Naive B cell (primary cell): ENCODE measurements at regions not wholly inside any gene's neighbourhood (a gene's known extent, or its start where the extent isn't known, plus 50 kb on each side); places are given as distances from the start of the nearest gene placed in this dataset.
"Not testable (repeated sequence)": the region's sequence is repeated elsewhere in the genome, so short reads cannot be mapped to it uniquely, and the experiment has no call there.

Experiments
- ATAC-seq, 2 donors: fragments of 150-1000 bp; cut with Tn5 transposase; 2 replicates each; pipeline ENCODE4 v1.10.0; 2021; ENCODE audit warnings: low read depth in 2 of 2, mild to moderate bottlenecking in 2 of 2, moderate library complexity in 2 of 2
- DNase-seq: peaks from one replicate; pipeline ENCODE4 v3.0.0; 2022
- H3K27ac Mint-ChIP-seq, 6 donors: one replicate each; pipeline ENCODE4 v1.8.0; 2020 to 2022; ENCODE audit warnings: mild to moderate bottlenecking in 6 of 6, mixed read lengths in 6 of 6, moderate library complexity in 5 of 6, inconsistent platforms in 2 of 6
- H3K27me3 Mint-ChIP-seq, 3 donors: one replicate each; pipeline ENCODE4 v1.8.0; 2021 to 2022; ENCODE audit warnings: mixed read lengths in 3 of 3, mild to moderate bottlenecking in 1 of 3
- H3K36me3 Mint-ChIP-seq, 2 donors: one replicate each; pipeline ENCODE4 v1.8.0; 2020 to 2022; ENCODE audit warnings: mixed read lengths in 2 of 2, inconsistent platforms in 1 of 2, mild to moderate bottlenecking in 1 of 2
- H3K4me1 Mint-ChIP-seq, 3 donors: one replicate each; pipeline ENCODE4 v1.8.0; 2020 to 2022; ENCODE audit warnings: mixed read lengths in 3 of 3, inconsistent platforms in 1 of 3, mild to moderate bottlenecking in 1 of 3, moderate library complexity in 1 of 3
- H3K4me3 Mint-ChIP-seq, 8 donors: one replicate each; pipeline ENCODE4 v1.8.0; 2020 to 2022; ENCODE audit warnings: mild to moderate bottlenecking in 8 of 8, mixed read lengths in 8 of 8, moderate library complexity in 8 of 8, inconsistent platforms in 2 of 8
- H3K9me3 Mint-ChIP-seq, 7 donors: one replicate each; pipeline ENCODE4 v1.8.0; 2020 to 2022; ENCODE audit warnings: mixed read lengths in 7 of 7, mild to moderate bottlenecking in 5 of 7, inconsistent platforms in 2 of 7, moderate library complexity in 1 of 7

DNA sequence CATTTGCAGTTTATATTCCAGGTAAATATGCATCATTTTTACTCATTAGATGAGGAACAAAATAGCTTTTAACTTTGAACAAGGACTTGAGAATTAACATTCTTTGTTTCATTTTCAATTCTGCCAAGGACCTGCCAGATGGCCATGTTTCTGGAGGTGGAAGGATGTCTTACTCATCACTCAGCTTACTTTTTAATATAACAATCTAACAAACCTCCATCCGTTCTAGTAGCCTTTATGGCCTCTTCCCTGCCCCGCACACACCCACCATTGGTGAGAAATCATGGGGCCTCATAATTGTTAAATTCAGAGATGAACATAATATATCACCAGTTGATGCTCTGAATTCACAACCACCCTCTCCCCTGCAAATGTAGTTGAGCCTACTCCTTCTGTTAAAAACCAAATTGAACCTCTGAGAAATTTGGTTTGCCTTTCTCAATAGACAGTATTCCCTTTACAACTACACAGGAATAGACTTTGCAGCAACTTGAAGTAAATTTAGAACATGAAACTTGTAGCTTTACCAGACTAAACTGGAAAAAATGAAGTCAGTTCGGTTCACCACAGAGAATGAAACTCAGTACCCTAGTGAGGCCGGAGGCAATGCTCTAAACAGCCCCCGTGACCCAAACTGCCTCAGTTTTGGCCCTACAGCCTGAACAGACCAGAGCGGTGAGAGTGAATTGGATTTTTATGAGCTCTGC lies 50.1 kb upstream of the ACSL4 start:
- Mint-ChIP-seq H3K4me1 (no peaks in the 10 kb centered on the region), H3K27ac (no peak overlapping the region), H3K9me3 (no peaks in the 10 kb centered on the region), H3K36me3 (no peaks in the 10 kb centered on the region), H3K4me3 (no peak overlapping the region), H3K27me3 (no peaks in the 10 kb centered on the region)
- no peak for DNase-seq
- no peak for ATAC-seq

DNA sequence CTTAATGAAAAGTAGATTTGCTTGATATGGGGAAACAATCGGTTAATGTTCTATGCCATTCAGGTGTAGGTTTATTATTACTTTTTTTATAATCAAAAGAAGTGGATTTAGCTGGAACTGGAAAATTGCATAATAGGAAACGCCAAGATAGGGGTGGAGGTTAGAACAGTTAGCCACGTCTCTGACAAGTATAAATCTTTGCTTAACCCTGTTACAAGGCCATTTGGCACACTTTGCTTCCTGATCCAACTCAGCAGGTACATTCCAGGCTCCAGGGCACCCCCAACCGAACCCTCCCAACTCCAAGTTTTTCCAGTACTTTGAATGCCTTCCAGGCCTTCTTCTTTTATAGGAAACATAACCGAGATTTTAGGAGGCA lies 50.6 kb upstream of the ACSL4 start:
- Mint-ChIP-seq H3K4me3 (no peak overlapping the region), H3K27me3 (no peaks in the 10 kb centered on the region), H3K36me3 (no peaks in the 10 kb centered on the region), H3K4me1 (no peaks in the 10 kb centered on the region), H3K9me3 (no peaks in the 10 kb centered on the region), H3K27ac (peak overlapping the region in 1 of 6 donors; percentile 15)
- no peak for ATAC-seq
- DNase-seq: no peak

DNA sequence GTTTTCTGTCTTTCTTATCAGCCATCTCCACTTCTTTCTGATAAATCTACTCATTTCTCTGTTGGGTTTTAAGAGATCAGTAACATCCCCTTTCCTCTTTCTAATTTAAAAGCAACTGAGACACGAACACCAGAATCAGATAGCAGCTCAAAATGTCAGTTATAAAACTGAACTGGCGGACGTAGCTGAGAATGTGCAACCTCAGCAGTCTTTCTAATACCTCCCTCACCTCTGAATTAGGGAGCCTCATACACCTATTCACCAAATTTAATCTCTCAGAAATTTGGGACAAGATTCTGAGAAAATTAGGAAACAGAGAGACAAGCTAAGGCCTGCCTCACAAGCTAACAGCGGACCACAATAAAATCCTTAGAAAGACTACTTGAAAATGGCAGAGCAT lies 52.0 kb upstream of the ACSL4 start:
- H3K9me3 Mint-ChIP-seq: no peaks in the 10 kb centered on the region
- H3K4me3 Mint-ChIP-seq: no peak overlapping the region
- DNase-seq (no peak), ATAC-seq (no peak)
- H3K36me3 Mint-ChIP-seq: no peaks in the 10 kb centered on the region
- no peak overlapping the region for H3K27ac Mint-ChIP-seq
- H3K27me3 Mint-ChIP-seq: no peaks in the 10 kb centered on the region
- no peaks in the 10 kb centered on the region for H3K4me1 Mint-ChIP-seq

DNA sequence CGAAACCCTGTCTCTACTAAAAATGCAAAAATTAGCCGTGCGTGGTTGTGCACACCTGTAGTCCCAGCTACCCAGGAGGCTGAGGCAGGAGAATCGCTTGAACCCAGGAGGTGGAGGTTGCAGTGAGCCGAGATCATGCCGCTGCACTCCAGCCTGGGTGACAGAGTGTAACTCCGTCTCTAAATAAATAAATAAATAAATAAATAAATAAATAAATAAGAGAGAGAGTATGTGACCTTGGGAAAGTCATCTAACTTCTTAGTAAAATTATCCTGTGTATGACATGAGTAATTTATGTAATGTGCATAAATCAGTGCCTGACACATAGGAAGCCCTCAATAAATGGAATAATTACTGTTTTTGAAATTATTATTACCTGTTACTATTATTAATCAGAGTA lies 57.5 kb upstream of the ACSL4 start:
- H3K9me3 Mint-ChIP-seq, H3K4me3 Mint-ChIP-seq, DNase-seq, H3K27ac Mint-ChIP-seq, H3K36me3 Mint-ChIP-seq, ATAC-seq, H3K4me1 Mint-ChIP-seq: not testable (repeated sequence)
- H3K27me3 Mint-ChIP-seq: peaks cover 0 to 17% (median 8%) of the 10 kb centered on the region in 3 donors

DNA sequence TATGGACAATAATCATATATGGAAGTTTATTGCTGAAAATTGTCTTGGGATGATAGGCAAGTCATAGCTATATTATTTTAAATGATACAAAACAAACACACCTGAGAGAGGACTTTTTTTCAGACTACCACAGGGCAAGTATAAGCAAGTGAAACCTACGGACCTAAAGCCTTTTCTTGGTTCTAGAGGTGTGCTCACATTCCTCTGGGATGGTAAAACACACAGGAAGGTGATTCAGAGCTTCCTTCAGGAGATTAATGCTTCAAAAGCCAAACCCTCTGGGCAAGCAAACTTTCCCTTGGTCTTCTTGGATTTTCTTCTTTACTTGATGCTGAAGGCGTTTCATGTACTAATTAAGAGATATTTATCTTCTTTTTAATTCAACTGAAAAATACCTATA lies 60.1 kb upstream of the ACSL4 start:
- no peak for ATAC-seq

DNA sequence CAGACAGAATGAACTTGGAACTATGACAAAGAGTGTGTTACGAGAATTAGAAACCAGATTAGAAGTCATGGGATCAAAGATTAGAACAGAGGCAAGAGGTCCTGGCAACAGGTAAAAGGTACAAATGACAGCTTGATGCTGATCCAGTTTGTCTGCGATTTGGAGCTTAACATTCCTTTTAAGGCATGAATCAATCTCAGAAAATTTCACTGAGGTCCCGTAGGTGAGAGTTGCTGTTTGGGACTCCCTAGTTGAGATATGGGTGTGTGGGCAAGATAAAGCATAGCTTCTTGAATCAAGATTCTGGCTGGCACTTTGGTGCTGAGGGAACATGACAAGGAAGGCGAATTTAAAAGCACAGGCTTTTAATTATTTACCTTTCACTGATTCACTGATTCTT lies 62.6 kb upstream of the ACSL4 start:
- ATAC-seq (no peak), DNase-seq (no peak)
- Mint-ChIP-seq H3K27me3 (peaks cover 0 to 40% (median 8%) of the 10 kb centered on the region in 3 donors), H3K9me3 (peaks cover 0 to 5% (median 2%) of the 10 kb centered on the region in 7 donors), H3K36me3 (no peaks in the 10 kb centered on the region), H3K4me1 (no peaks in the 10 kb centered on the region), H3K4me3 (no peak overlapping the region), H3K27ac (no peak overlapping the region)

More for the DNA sequence above, 60.1 kb upstream of the ACSL4 start:
- H3K27ac Mint-ChIP-seq: no peak overlapping the region
- H3K9me3 Mint-ChIP-seq: peaks cover 0 to 5% (median 0%) of the 10 kb centered on the region in 7 donors
- H3K36me3 Mint-ChIP-seq: no peaks in the 10 kb centered on the region
- no peaks in the 10 kb centered on the region for H3K4me1 Mint-ChIP-seq
- peaks cover 0 to 32% (median 8%) of the 10 kb centered on the region in 3 donors for H3K27me3 Mint-ChIP-seq
- no peak overlapping the region for H3K4me3 Mint-ChIP-seq
- no peak for DNase-seq

DNA sequence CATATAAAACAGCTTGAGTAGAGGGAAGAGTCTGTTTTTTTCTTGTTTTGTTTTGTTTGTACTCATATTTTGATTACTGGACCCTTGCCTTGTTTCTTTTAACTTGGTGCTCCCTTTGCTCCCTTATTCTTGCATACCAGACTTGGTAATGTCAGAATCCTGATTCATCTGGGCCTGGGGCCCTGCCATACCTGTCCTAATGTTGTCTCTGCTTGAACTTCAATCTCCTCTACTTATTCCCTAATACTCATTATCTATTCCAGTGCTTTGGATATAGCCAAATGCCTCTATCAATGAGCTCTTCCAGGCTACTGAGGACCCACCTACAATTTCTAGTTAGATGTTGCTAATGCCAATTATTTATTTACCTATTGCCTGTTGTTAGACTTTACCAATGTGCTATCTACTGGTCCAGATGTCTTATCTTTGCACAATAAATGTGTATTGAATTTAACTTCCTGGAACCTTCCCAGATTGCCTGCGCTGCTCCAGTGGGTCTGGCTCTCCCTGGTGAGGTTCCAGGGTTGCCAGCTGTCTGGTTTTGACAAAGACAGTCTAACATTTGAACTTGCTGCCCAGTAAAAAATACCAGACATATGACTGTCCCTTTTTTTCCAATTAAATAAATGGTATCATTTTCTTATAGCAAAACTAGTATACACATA lies 64.4 kb upstream of the ACSL4 start:
- ATAC-seq (no peak), DNase-seq (no peak)
- Mint-ChIP-seq H3K27me3 (peaks cover 0 to 40% (median 4%) of the 10 kb centered on the region in 3 donors), H3K4me1 (no peaks in the 10 kb centered on the region), H3K4me3 (no peak overlapping the region), H3K9me3 (peaks cover 0 to 3% (median 2%) of the 10 kb centered on the region in 7 donors), H3K36me3 (no peaks in the 10 kb centered on the region), H3K27ac (no peak overlapping the region)

DNA sequence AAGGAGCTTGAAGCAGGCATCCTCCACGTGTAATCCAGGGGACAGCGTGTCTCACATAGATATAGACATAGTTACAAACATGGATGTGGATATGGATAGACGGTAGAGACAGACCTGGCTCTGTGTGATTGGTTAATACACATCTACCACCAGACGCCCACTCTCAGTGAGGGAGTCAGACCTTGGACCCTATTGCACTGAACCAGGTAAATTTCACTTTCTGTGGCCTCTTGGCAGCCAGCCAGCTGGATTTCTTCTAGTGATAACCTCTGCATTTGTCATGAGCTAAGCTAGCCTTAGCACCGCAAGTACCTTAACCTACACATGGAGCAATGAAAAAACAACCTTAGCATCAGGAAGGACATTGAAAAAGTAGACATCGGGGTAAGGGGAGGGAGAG lies 79.2 kb upstream of the ACSL4 start:
- H3K9me3 Mint-ChIP-seq: peaks cover 0 to 4% (median 0%) of the 10 kb centered on the region in 7 donors
- no peak overlapping the region for H3K4me3 Mint-ChIP-seq
- no peaks in the 10 kb centered on the region for H3K4me1 Mint-ChIP-seq
- no peak overlapping the region for H3K27ac Mint-ChIP-seq
- DNase-seq (no peak), ATAC-seq (no peak)
- H3K27me3 Mint-ChIP-seq: peaks cover 3 to 18% (median 7%) of the 10 kb centered on the region in 3 donors
- no peaks in the 10 kb centered on the region for H3K36me3 Mint-ChIP-seq

DNA sequence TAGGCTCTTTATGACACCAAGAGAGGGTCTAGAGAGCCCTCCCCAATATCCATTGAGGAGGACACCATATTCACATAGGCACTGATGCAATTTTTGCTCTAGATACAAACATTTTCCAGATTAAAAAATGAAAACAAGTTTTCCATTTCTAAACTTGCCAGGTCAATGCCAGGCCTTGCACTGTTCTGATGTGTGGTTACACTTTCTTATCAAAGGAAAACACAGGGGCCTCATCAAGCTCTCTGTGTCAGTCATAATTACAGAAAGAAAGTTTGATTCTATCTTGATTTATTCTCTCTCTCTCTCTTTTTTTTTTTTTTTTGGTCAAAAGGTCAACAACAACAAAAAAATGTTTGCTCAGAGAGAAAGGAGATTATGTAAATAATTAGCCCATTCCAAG lies 80.2 kb upstream of the ACSL4 start:
- no peak overlapping the region for H3K4me3 Mint-ChIP-seq
- H3K27me3 Mint-ChIP-seq: peaks cover 3 to 18% (median 7%) of the 10 kb centered on the region in 3 donors
- peaks cover 0 to 4% (median 0%) of the 10 kb centered on the region in 7 donors for H3K9me3 Mint-ChIP-seq
- DNase-seq: no peak
- H3K4me1 Mint-ChIP-seq: no peaks in the 10 kb centered on the region
- no peak overlapping the region for H3K27ac Mint-ChIP-seq
- no peaks in the 10 kb centered on the region for H3K36me3 Mint-ChIP-seq
- no peak for ATAC-seq

DNA sequence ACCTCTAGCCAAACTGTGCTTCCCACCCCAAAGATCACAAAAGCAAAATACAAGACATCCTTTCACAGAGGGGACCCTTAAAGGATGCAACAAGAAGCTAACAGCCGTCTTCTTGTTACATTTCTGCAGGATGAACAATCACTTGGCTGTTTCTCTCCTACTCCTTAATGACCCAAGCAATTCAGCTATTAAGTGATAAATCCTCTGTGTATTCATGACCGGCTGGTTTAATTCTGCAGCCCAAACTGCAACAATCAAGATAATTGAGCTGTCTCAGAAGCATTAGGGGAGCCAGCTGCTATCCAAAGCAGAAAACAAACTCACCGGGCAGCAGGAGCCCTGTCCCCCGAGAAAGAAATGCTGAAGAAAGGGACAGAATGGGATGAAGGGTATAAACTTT lies 85.9 kb upstream of the ACSL4 start:
- Mint-ChIP-seq H3K36me3 (no peaks in the 10 kb centered on the region), H3K4me1 (no peaks in the 10 kb centered on the region), H3K9me3 (no peaks in the 10 kb centered on the region), H3K27ac (no peak overlapping the region), H3K4me3 (no peak overlapping the region), H3K27me3 (peaks cover 3 to 18% (median 7%) of the 10 kb centered on the region in 3 donors)
- no peak for DNase-seq
- ATAC-seq: no peak

DNA sequence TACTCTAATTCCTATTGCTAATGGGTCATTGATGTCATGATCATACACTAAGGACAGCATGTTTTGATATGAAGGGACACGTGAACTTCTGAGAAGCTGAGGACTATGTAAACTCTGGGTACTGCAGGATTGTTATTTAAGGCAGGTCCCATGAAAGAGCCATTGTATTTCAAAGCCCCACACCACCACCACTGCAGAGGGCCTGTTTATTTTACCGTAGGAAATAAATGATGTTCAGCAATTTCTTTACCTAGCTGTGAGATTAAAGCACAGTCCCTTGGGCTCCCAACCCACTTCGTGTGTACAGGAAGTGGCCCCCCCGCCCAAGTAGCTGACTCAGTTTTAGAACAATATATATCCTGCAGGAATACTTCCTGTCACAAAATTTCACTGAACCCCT lies 89.8 kb upstream of the ACSL4 start:
- DNase-seq: no peak
- Mint-ChIP-seq H3K36me3 (no peaks in the 10 kb centered on the region), H3K9me3 (no peaks in the 10 kb centered on the region), H3K4me3 (no peak overlapping the region), H3K27ac (no peak overlapping the region), H3K27me3 (no peaks in the 10 kb centered on the region), H3K4me1 (no peaks in the 10 kb centered on the region)
- no peak for ATAC-seq

DNA sequence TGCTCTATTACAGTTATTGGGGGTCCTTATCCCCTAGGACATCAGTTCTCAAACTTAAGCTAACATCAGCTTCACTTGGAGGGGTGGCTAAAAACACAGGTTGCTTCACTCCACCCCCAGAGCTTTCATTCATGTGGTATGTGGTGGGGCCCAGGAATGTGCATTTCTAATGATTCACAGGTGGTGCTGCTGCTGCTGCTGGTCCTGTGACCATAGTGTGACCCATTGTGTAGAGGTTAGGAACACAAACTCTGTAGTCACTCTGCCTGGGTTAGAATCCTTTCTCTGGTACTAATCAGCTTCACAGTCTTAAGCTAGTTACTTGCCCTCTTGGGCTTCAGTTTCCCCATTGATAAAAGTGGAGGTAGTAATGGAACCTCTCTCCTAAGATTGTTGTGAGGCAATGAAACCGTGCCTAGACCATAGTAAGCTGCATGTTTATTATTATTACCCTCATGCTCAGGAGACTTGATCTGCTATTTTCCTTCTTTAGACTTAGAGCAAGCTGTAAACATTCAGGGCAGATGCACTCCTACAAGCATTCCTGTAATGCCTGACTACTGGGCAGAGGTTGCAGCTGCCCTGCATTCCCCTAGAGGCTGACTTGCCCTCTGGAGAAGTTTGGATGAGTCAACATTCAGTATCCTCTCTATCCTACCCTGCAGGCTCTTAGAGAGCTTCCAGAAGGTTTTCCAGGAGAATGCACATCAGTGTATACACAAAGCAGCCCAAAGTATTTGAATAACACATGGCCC lies 94.1 kb upstream of the ACSL4 start:
- DNase-seq (no peak), ATAC-seq (no peak)
- Mint-ChIP-seq H3K9me3 (peaks cover 0 to 2% (median 0%) of the 10 kb centered on the region in 7 donors), H3K4me3 (no peak overlapping the region), H3K4me1 (no peaks in the 10 kb centered on the region), H3K27ac (peak overlapping the region in 1 of 6 donors; percentile 63), H3K27me3 (no peaks in the 10 kb centered on the region), H3K36me3 (no peaks in the 10 kb centered on the region)

DNA sequence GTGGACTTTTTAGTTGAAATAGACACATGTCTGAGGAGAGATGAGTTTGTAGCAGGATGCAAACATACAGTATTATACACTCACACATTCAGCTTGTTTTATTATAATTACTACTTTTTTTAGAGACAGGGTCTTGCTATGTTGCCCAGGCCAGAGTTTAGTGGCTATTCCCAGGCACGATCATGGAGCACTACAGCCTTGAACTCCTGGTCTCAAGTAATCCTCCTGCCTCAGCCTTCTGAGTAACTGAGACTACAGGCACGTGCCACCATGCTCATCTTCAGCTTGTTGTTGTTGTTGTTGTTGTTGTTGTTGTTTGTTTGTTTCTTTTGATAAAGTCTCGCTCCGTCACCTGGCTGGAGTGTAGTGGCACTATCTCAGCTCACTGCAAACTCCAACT lies 94.7 kb upstream of the ACSL4 start:
- peak overlapping the region in 1 of 6 donors; percentile 35 for H3K27ac Mint-ChIP-seq

More for the DNA sequence above, 94.7 kb upstream of the ACSL4 start:
- Mint-ChIP-seq H3K9me3 (peaks cover 0 to 2% (median 0%) of the 10 kb centered on the region in 7 donors), H3K36me3 (no peaks in the 10 kb centered on the region), H3K4me1 (no peaks in the 10 kb centered on the region), H3K4me3 (no peak overlapping the region), H3K27me3 (no peaks in the 10 kb centered on the region)
- DNase-seq (no peak), ATAC-seq (no peak)
